ENCODE measurements at regions not wholly inside any gene's neighbourhood (a gene's known extent, or its start where the extent isn't known, plus 50 kb on each side); places are given as distances from the start of the nearest gene placed in this dataset.
"Not testable (repeated sequence)": the region's sequence is repeated elsewhere in the genome, so short reads cannot be mapped to it uniquely, and the experiment has no call there.

GRCh38 chr6:95660544-95660943 is 83.2 kb downstream of the MANEA start:
- DNase-seq (ENCODE audit: low read depth): no peak

GRCh38 chr6:95670011-95670463 is 92.7 kb downstream of the MANEA start:
- no peak for DNase-seq (ENCODE audit: low read depth)

- DNase-seq (ENCODE audit: low read depth): no peak
These were observed 98.8 kb downstream of the MANEA start for GRCh38 chr6:95676011-95676628.

GRCh38 chr6:95679981-95680380 is 102.6 kb downstream of the MANEA start:
- no peak for DNase-seq (ENCODE audit: low read depth)

GRCh38 chr6:95681736-95682135 is 104.4 kb downstream of the MANEA start:
- DNase-seq (ENCODE audit: low read depth): no peak

GRCh38 chr6:95682476-95682875 is 105.1 kb downstream of the MANEA start:
- no peak for DNase-seq (ENCODE audit: low read depth)

GRCh38 chr6:95685822-95686221 is 108.5 kb downstream of the MANEA start:
- no peak for DNase-seq (ENCODE audit: low read depth)

GRCh38 chr6:95686272-95686671 is 108.9 kb downstream of the MANEA start:
- no peak for DNase-seq (ENCODE audit: low read depth)

GRCh38 chr6:95686895-95687294 is 109.6 kb downstream of the MANEA start:
- no peak for DNase-seq (ENCODE audit: low read depth)

GRCh38 chr6:95687839-95688238 is 110.5 kb downstream of the MANEA start:
- DNase-seq (ENCODE audit: low read depth): no peak

- DNase-seq (ENCODE audit: low read depth): peak; percentile 1
These were observed 113.0 kb downstream of the MANEA start for GRCh38 chr6:95690328-95690727.

GRCh38 chr6:95693108-95693507 is 115.8 kb downstream of the MANEA start:
- DNase-seq (ENCODE audit: low read depth): peak; percentile 1

- DNase-seq (ENCODE audit: low read depth): no peak
These were observed 120.9 kb downstream of the MANEA start for GRCh38 chr6:95698271-95698670.

GRCh38 chr6:95723638-95724037 is 146.3 kb downstream of the MANEA start:
- no peak for DNase-seq (ENCODE audit: low read depth)

GRCh38 chr6:95725344-95725743 is 148.0 kb downstream of the MANEA start:
- no peak for DNase-seq (ENCODE audit: low read depth)

GRCh38 chr6:95740157-95740556 is 162.8 kb downstream of the MANEA start:
- DNase-seq (ENCODE audit: low read depth): no peak

- no peak for DNase-seq (ENCODE audit: low read depth)
These were observed 163.7 kb downstream of the MANEA start for GRCh38 chr6:95741045-95741444.

GRCh38 chr6:95742767-95743289 is 165.5 kb downstream of the MANEA start:
- DNase-seq (ENCODE audit: low read depth): no peak

- no peak for DNase-seq (ENCODE audit: low read depth)
These were observed 166.3 kb downstream of the MANEA start for GRCh38 chr6:95743591-95743990.

GRCh38 chr6:95758236-95759069 is 181.1 kb downstream of the MANEA start:
- DNase-seq (ENCODE audit: low read depth): not testable (repeated sequence)

- DNase-seq (ENCODE audit: low read depth): no peak
These were observed 190.6 kb downstream of the MANEA start for GRCh38 chr6:95767897-95768463.

GRCh38 chr6:95768539-95768938 is 191.2 kb downstream of the MANEA start:
- no peak for DNase-seq (ENCODE audit: low read depth)

- no peak for DNase-seq (ENCODE audit: low read depth)
These were observed 200.0 kb downstream of the MANEA start for GRCh38 chr6:95777338-95777737.

Data from EH (cell line).